Spleen (tissue), 11 donors: ENCODE measurements at regions not wholly inside any gene's neighbourhood (a gene's known extent, or its start where the extent isn't known, plus 50 kb on each side); places are given as distances from the start of the nearest gene placed in this dataset.

Experiments used
- DNase-seq: peaks from one replicate; pipeline ENCODE4 v3.0.0-alpha.2; 2020
- H3K27ac ChIP-seq, 8 donors: fragments of 200-600 bp; sonication (generic) in 7 of 8; 1 replicate in 4 of 8; 2 replicates in 4 of 8; pipeline versions ENCODE4 v1.5.0 to v1.8.0; 2016 to 2021; ENCODE audit warnings: inconsistent platforms in 4 of 8, mild to moderate bottlenecking in 4 of 8, moderate library complexity in 1 of 8
- H3K27me3 ChIP-seq, 7 donors: fragments of 200-600 bp; sonication (generic) in 6 of 7; replicated peaks in 1 of 7; 1 replicate in 4 of 7; 2 replicates in 3 of 7; pipeline versions ENCODE4 v1.5.0 to v1.8.0; 2016 to 2021; ENCODE audit warnings: inconsistent platforms in 3 of 7, mild to moderate bottlenecking in 1 of 7
- H3K36me3 ChIP-seq, 6 donors: fragments of 200-600 bp; sonication (generic) in 5 of 6; 1 replicate in 4 of 6; 2 replicates in 2 of 6; pipeline versions ENCODE4 v1.5.0 to v1.8.0; 2016 to 2021; ENCODE audit warnings: inconsistent platforms in 2 of 6
- H3K4me1 ChIP-seq, 6 donors: fragments of 200-600 bp; sonication (generic) in 5 of 6; 1 replicate in 3 of 6; 2 replicates in 3 of 6; pipeline versions ENCODE4 v1.5.0 to v1.8.0; 2016 to 2021; ENCODE audit warnings: inconsistent platforms in 3 of 6
- H3K4me3 ChIP-seq, 8 donors: fragments of 200-600 bp; sonication (generic) in 7 of 8; 1 replicate in 4 of 8; 2 replicates in 4 of 8; pipeline versions ENCODE4 v1.5.0 to v1.8.0; 2016 to 2021; ENCODE audit warnings: inconsistent platforms in 4 of 8, mild to moderate bottlenecking in 4 of 8, moderate library complexity in 2 of 8
- H3K9me3 ChIP-seq, 8 donors: fragments of 200-600 bp; sonication (generic) in 7 of 8; 1 replicate in 4 of 8; 2 replicates in 4 of 8; pipeline versions ENCODE4 v1.5.0 to v1.8.0; 2016 to 2021; ENCODE audit warnings: inconsistent platforms in 4 of 8
- POLR2A ChIP-seq, 3 donors: fragments of 450-650 bp; IDR thresholded peaks; one replicate each; pipeline ENCODE4 v1.5.1; 2017; ENCODE audit warnings: antibody characterized with exemption in 3 of 3, mild to moderate bottlenecking in 1 of 3
- POLR2AphosphoS5 ChIP-seq, 3 donors: sonication (generic); formaldehyde crosslinking; IDR thresholded peaks; one replicate each; pipeline ENCODE4 v1.5.1; 2017; ENCODE audit warnings: antibody characterized with exemption in 3 of 3
- WGBS, 5 donors: extraction: QIAGEN DNeasy Blood & Tissue Kit in 3 of 5; methylation state at CpG; one replicate each; pipeline versions ENCODE4 v1.1.5 to v1.1.7; 2013 to 2018; 5-methylcytosine and 5-hydroxymethylcytosine counted together
- intact Hi-C: fragments of 100-400 bp; cut with DNase I; formaldehyde crosslinking; loops from one replicate; pipeline ENCODE4 v1.15.0; 2023; ENCODE audit warnings: low total_unique reads
- TF ChIP-seq, protein P1 (sequence below), 11 experiments: fragments of 200-600 bp in 7 of 11; fragments of 450-650 bp in 4 of 11; sonication (generic) in 4 of 11; IDR thresholded peaks in 8 of 11; conservative IDR thresholded peaks in 3 of 11; 1 replicate in 7 of 11; 2 replicates in 4 of 11; pipeline versions ENCODE4 v1.4.0 to v1.8.0; 2016 to 2021; ENCODE audit warnings: antibody characterized with exemption in 11 of 11, inconsistent platforms in 4 of 11, mild to moderate bottlenecking in 1 of 11
- donor health status: healthy with polysubstance abuse.
- donor health status: DM: no; HTN: no; CAD: no; lungs with moderate emphysema.
- donor health status: DM: no; HTN: no; CAD: no.
- donor health status: Bipolar disorder and iron deficiency.
- donor health status: healthy.
- donor health status: DM: no; HTN: no; CAD: no.
- donor health status: DM: yes; HTN: yes; CAD: no.

DNA sequence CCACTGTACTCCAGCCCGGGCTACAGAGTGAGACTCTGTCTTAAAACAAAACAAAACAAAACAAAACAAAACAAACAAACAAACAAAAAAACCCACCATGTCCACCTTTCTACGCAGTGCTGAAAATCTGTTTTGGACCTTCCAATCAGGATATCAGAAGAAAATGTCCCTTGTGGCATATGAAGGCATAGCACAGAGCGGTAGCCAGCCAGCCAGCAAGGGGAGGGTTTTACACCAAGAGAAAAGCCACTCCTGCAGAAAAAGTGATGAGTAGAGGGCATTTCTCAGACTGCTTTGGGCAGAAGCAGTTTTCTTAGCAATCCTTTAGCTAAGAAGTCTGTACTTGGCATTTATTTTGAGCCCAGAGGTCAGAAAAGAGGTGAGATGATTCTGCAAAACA, 612.2 kb downstream of the TYW1 start:
- H3K9me3 ChIP-seq: peaks cover 0 to 39% (median 31%) of the 10 kb centered on the region in 8 donors
- DNase-seq: no peak
- TF ChIP-seq, protein P1, sequence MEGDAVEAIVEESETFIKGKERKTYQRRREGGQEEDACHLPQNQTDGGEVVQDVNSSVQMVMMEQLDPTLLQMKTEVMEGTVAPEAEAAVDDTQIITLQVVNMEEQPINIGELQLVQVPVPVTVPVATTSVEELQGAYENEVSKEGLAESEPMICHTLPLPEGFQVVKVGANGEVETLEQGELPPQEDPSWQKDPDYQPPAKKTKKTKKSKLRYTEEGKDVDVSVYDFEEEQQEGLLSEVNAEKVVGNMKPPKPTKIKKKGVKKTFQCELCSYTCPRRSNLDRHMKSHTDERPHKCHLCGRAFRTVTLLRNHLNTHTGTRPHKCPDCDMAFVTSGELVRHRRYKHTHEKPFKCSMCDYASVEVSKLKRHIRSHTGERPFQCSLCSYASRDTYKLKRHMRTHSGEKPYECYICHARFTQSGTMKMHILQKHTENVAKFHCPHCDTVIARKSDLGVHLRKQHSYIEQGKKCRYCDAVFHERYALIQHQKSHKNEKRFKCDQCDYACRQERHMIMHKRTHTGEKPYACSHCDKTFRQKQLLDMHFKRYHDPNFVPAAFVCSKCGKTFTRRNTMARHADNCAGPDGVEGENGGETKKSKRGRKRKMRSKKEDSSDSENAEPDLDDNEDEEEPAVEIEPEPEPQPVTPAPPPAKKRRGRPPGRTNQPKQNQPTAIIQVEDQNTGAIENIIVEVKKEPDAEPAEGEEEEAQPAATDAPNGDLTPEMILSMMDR (IDR thresholded peaks at IDR 0.05 in 8 of 11, conservative IDR thresholded peaks at IDR 0.05 in 3 of 11): no peak
- TF ChIP-seq POLR2AphosphoS5 (IDR thresholded peaks at IDR 0.05) (no peak), POLR2A (IDR thresholded peaks at IDR 0.05) (no peak)
- H3K27ac ChIP-seq: no peak overlapping the region
- no peak overlapping the region for H3K4me3 ChIP-seq
- intact Hi-C loops: no loop called here
- H3K36me3 ChIP-seq: no peaks in the 10 kb centered on the region
- 85 to 92% (median 89%) methylated on average over 3 of the region's 3 CpGs for WGBS, 5 donors
- H3K4me1 ChIP-seq: no peaks in the 10 kb centered on the region
- peaks cover 0 to 53% (median 0%) of the 10 kb centered on the region in 7 donors for H3K27me3 ChIP-seq

DNA sequence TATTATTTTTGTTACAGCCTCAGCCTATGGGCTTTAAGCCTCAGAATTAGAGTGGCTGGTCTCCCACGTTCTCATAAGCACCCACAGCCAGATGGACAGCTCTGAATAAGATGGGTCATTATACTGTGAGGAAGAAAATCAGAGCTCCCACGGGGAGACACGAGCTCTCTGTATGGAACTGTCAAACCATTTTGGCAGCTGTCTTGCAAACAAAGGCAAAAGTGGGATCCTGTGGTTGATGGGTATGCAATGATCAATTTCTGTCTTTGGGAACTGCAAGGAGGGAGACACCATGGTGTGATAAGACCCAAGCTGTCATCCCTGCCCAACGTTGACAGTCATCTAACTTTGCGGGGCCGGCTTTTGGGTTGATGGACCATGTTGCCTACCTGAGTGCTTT, 614.3 kb downstream of the TYW1 start:
- WGBS, 5 donors: 67 to 83% (median 80%) methylated on average over 6 of the region's 6 CpGs
- no peak overlapping the region for H3K27ac ChIP-seq

DNA sequence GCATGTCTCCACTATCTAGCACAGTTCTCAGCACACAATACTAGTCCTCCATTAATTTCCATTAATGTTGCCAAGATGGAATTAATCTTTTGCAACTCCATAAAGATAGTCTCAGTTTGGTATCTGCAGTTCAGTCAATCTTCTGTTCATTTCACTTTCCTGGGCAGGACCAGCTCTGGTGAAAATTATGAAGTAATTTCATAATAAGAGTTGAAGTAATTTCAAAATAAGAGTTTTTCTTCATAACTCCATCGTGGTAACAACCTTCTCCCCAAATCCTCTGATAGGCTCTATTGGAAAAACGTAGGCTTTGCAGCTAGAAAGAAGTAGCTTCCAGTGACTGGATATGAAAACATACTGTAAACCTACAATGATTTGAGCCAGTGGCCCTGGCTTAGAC, 618.2 kb downstream of the TYW1 start:
- Histone ChIP-seq H3K27me3 (peaks cover 0 to 71% (median 6%) of the 10 kb centered on the region in 7 donors), H3K36me3 (no peaks in the 10 kb centered on the region), H3K9me3 (peaks cover 0 to 16% (median 8%) of the 10 kb centered on the region in 8 donors), H3K27ac (no peak overlapping the region), H3K4me3 (no peak overlapping the region), H3K4me1 (no peaks in the 10 kb centered on the region)
- 58 to 67% (median 59%) methylated on average over 2 of the region's 2 CpGs for WGBS, 5 donors
- DNase-seq: no peak
- TF ChIP-seq, protein P1 (IDR thresholded peaks at IDR 0.05 in 8 of 11, conservative IDR thresholded peaks at IDR 0.05 in 3 of 11): no peak
- no peak for TF ChIP-seq POLR2A (IDR thresholded peaks at IDR 0.05)
- no peak for TF ChIP-seq POLR2AphosphoS5 (IDR thresholded peaks at IDR 0.05)
- intact Hi-C loops: no loop called here

More for the DNA sequence above, 614.3 kb downstream of the TYW1 start:
- peaks cover 0 to 19% (median 14%) of the 10 kb centered on the region in 8 donors for H3K9me3 ChIP-seq
- DNase-seq: no peak
- TF ChIP-seq POLR2AphosphoS5 (IDR thresholded peaks at IDR 0.05) (no peak), POLR2A (IDR thresholded peaks at IDR 0.05) (no peak)
- TF ChIP-seq, protein P1 (IDR thresholded peaks at IDR 0.05 in 8 of 11, conservative IDR thresholded peaks at IDR 0.05 in 3 of 11): no peak
- no peak overlapping the region for H3K4me3 ChIP-seq
- no peaks in the 10 kb centered on the region for H3K4me1 ChIP-seq
- intact Hi-C loops: no loop called here
- no peaks in the 10 kb centered on the region for H3K36me3 ChIP-seq
- peaks cover 0 to 60% (median 0%) of the 10 kb centered on the region in 7 donors for H3K27me3 ChIP-seq

DNA sequence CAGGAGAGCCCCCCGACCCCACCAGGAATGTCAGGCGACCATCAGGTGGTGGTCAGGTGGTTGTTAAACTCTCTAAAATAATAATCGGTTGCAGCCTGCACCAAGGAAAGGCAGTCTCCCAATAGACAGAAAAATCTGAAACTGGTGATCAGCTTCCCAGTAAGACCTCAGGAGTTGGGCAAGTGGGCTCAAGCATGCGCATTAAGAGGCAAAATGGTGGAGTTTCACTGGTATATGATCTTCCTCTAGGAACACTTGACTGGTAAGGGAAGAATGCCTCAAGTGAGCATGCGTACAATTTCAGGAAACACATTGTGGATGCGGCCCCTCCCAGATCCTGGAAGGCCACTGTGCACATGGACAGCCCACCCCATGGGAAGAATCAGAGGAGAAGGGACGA, 619.9 kb downstream of the TYW1 start:
- no peaks in the 10 kb centered on the region for H3K4me1 ChIP-seq
- intact Hi-C loops: no loop called here
- 75 to 85% (median 84%) methylated on average over 7 of the region's 7 CpGs for WGBS, 5 donors
- H3K27me3 ChIP-seq: peaks cover 0 to 76% (median 6%) of the 10 kb centered on the region in 7 donors
- H3K4me3 ChIP-seq: no peak overlapping the region
- DNase-seq: no peak
- no peaks in the 10 kb centered on the region for H3K36me3 ChIP-seq
- no peak for TF ChIP-seq POLR2A (IDR thresholded peaks at IDR 0.05)
- TF ChIP-seq, protein P1 (IDR thresholded peaks at IDR 0.05 in 8 of 11, conservative IDR thresholded peaks at IDR 0.05 in 3 of 11): no peak
- TF ChIP-seq POLR2AphosphoS5 (IDR thresholded peaks at IDR 0.05): no peak
- H3K9me3 ChIP-seq: peaks cover 0 to 13% (median 8%) of the 10 kb centered on the region in 8 donors
- no peak overlapping the region for H3K27ac ChIP-seq
